ENCODE measurements at regions not wholly inside any gene's neighbourhood (a gene's known extent, or its start where the extent isn't known, plus 50 kb on each side); places are given as distances from the start of the nearest gene placed in this dataset.

- H3K4me1 ChIP-seq, result no peaks in the 10 kb centered on the region
- no peaks in the 10 kb centered on the region for H3K36me3 ChIP-seq
- H3K27me3 ChIP-seq, result no peaks in the 10 kb centered on the region
- no peak overlapping the region for H3K27ac ChIP-seq
- TF ChIP-seq POLR2A (IDR thresholded peaks at IDR 0.05), result no peak
- TF ChIP-seq, protein P1, sequence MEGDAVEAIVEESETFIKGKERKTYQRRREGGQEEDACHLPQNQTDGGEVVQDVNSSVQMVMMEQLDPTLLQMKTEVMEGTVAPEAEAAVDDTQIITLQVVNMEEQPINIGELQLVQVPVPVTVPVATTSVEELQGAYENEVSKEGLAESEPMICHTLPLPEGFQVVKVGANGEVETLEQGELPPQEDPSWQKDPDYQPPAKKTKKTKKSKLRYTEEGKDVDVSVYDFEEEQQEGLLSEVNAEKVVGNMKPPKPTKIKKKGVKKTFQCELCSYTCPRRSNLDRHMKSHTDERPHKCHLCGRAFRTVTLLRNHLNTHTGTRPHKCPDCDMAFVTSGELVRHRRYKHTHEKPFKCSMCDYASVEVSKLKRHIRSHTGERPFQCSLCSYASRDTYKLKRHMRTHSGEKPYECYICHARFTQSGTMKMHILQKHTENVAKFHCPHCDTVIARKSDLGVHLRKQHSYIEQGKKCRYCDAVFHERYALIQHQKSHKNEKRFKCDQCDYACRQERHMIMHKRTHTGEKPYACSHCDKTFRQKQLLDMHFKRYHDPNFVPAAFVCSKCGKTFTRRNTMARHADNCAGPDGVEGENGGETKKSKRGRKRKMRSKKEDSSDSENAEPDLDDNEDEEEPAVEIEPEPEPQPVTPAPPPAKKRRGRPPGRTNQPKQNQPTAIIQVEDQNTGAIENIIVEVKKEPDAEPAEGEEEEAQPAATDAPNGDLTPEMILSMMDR (IDR thresholded peaks at IDR 0.05), result no peak
- peaks cover 0 to 14% of the 10 kb centered on the region in 2 donors for H3K9me3 ChIP-seq
- intact Hi-C loops (cut with DNase I; ENCODE audit: low total_unique reads), result no loop called here
- DNase-seq, result no peak
- no peak overlapping the region for H3K4me3 ChIP-seq
These were observed 440.0 kb upstream of the PROK2 start for GRCh38 chr3:72224804-72225509.

DNA sequence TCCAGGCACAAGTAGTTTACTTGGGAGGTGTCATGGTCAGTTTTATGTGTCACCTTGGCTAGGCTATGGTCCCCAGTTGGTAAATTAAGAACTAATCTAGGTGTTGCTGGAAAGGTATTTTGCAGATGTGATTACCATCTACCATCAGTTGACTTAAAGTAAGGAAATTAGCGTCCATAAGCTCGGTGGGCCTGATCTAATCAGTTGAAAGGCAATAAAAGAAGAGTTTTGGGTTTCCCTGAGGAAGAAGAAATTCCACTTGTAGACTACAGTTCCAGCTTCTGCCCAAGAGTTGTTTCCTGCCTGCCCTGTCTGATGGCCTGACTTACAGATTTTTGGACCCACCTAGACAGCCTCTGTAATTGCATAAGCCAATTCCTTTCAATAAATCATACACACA is 438.7 kb upstream of the PROK2 start:
- H3K27me3 ChIP-seq, result no peaks in the 10 kb centered on the region
- H3K4me1 ChIP-seq, result no peaks in the 10 kb centered on the region
- intact Hi-C loops (cut with DNase I; ENCODE audit: low total_unique reads), result no loop called here
- H3K4me3 ChIP-seq, result no peak overlapping the region
- no peaks in the 10 kb centered on the region for H3K36me3 ChIP-seq
- DNase-seq, result no peak
- no peak overlapping the region for H3K27ac ChIP-seq
- peaks cover 0 to 14% of the 10 kb centered on the region in 2 donors for H3K9me3 ChIP-seq
- TF ChIP-seq, protein P1 (IDR thresholded peaks at IDR 0.05), result no peak

GRCh38 chr3:72223116-72223515 is 438.2 kb upstream of the PROK2 start:
- Histone ChIP-seq H3K4me1 (no peaks in the 10 kb centered on the region), H3K4me3 (no peak overlapping the region), H3K9me3 (peaks cover 0 to 14% of the 10 kb centered on the region in 2 donors), H3K36me3 (no peaks in the 10 kb centered on the region), H3K27me3 (no peaks in the 10 kb centered on the region), H3K27ac (no peak overlapping the region)
- no peak for DNase-seq
- TF ChIP-seq, protein P1 (IDR thresholded peaks at IDR 0.05), result no peak
- TF ChIP-seq POLR2A (IDR thresholded peaks at IDR 0.05), result no peak
- intact Hi-C loops (cut with DNase I; ENCODE audit: low total_unique reads), result no loop called here

GRCh38 chr3:72222410-72222809 is 437.5 kb upstream of the PROK2 start:
- TF ChIP-seq, protein P1 (IDR thresholded peaks at IDR 0.05), result no peak
- TF ChIP-seq POLR2A (IDR thresholded peaks at IDR 0.05), result no peak
- intact Hi-C loops (cut with DNase I; ENCODE audit: low total_unique reads), result no loop called here

DNA sequence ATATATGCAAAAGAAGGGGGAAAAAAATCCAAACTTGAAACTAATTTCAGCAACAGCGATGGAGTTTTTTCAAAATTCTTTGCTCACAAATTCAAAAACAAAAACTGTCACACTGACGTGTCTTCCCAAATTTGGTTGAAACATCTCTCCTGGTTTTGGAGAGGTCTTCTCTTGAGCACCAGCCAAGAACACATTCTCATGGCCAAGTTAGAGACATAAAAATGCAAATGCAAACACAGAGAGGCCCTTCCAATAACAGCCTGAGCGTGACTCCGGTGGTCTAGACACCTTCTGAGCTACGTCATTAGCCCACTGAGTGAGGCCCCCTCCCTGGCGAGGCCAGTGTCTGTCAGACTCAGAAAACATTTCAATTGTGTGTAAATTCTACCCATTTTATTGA is 436.0 kb upstream of the PROK2 start:
- intact Hi-C loops (cut with DNase I; ENCODE audit: low total_unique reads), result no loop called here
- no peaks in the 10 kb centered on the region for H3K36me3 ChIP-seq
- TF ChIP-seq, protein P1 (IDR thresholded peaks at IDR 0.05), result no peak
- TF ChIP-seq POLR2A (IDR thresholded peaks at IDR 0.05), result no peak

More at GRCh38 chr3:72222410-72222809, 437.5 kb upstream of the PROK2 start:
- no peak for DNase-seq
- Histone ChIP-seq H3K4me3 (no peak overlapping the region), H3K27me3 (no peaks in the 10 kb centered on the region), H3K4me1 (no peaks in the 10 kb centered on the region), H3K36me3 (no peaks in the 10 kb centered on the region), H3K9me3 (peaks cover 0 to 14% of the 10 kb centered on the region in 2 donors), H3K27ac (no peak overlapping the region)

More for the DNA sequence above, 436.0 kb upstream of the PROK2 start:
- DNase-seq, result no peak
- Histone ChIP-seq H3K27ac (no peak overlapping the region), H3K27me3 (no peaks in the 10 kb centered on the region), H3K9me3 (peaks cover 0 to 14% of the 10 kb centered on the region in 2 donors), H3K4me1 (no peaks in the 10 kb centered on the region), H3K4me3 (no peak overlapping the region)
